ENCODE measurements at regions not wholly inside any gene's neighbourhood (a gene's known extent, or its start where the extent isn't known, plus 50 kb on each side); places are given as distances from the start of the nearest gene placed in this dataset.
A peak's percentile ranks its signal among the peaks of the same experiment; 100 is the strongest.

- H3K27ac ChIP-seq = no peak overlapping the region
- DNase-seq = peak; percentile 13 to 35
- intact Hi-C loops (cut with DNase I) = no loop called here
- peaks cover 0 to 9% of the 10 kb centered on the region in 2 donors for H3K4me1 ChIP-seq
- no peak overlapping the region for H3K4me3 ChIP-seq (replicated peaks in 1 of 3)
- WGBS, 2 donors = 26 to 47% methylated on average over 4 of the region's 4 CpGs
- TF ChIP-seq CTCF (IDR thresholded peaks at IDR 0.05) (no peak), POLR2A (IDR thresholded peaks at IDR 0.05) (no peak)
- H3K36me3 ChIP-seq = no peaks in the 10 kb centered on the region
- no peaks in the 10 kb centered on the region for H3K9me3 ChIP-seq
- no peaks in the 10 kb centered on the region for H3K27me3 ChIP-seq
Observed at GRCh38 chr18:56043641-56044061, 455.7 kb upstream of the TCF4 start.

- intact Hi-C loops (cut with DNase I) = no loop called here
- 86 to 90% methylated on average over 2 of the region's 2 CpGs for WGBS, 2 donors
Observed at GRCh38 chr18:56042915-56043536, 455.0 kb upstream of the TCF4 start.

GRCh38 chr18:56038171-56039030, 450.4 kb upstream of the TCF4 start:
- H3K4me3 ChIP-seq (replicated peaks in 1 of 3) = no peak overlapping the region
- peaks cover 0 to 1% of the 10 kb centered on the region in 2 donors for H3K4me1 ChIP-seq
- 91 to 95% methylated on average over 8 of the region's 8 CpGs for WGBS, 2 donors
- intact Hi-C loops (cut with DNase I) = no loop called here
- no peaks in the 10 kb centered on the region for H3K36me3 ChIP-seq
- no peaks in the 10 kb centered on the region for H3K9me3 ChIP-seq
- TF ChIP-seq CTCF (IDR thresholded peaks at IDR 0.05) = no peak
- TF ChIP-seq POLR2A (IDR thresholded peaks at IDR 0.05) = no peak
- H3K27me3 ChIP-seq = no peaks in the 10 kb centered on the region
- H3K27ac ChIP-seq = no peak overlapping the region
- DNase-seq = no peak

More at GRCh38 chr18:56042915-56043536, 455.0 kb upstream of the TCF4 start:
- Histone ChIP-seq H3K36me3 (no peaks in the 10 kb centered on the region), H3K27ac (no peak overlapping the region), H3K27me3 (no peaks in the 10 kb centered on the region), H3K4me1 (peaks cover 0 to 9% of the 10 kb centered on the region in 2 donors), H3K9me3 (no peaks in the 10 kb centered on the region), H3K4me3 (replicated peaks in 1 of 3) (no peak overlapping the region)
- DNase-seq = no peak
- TF ChIP-seq CTCF (IDR thresholded peaks at IDR 0.05) = no peak
- TF ChIP-seq POLR2A (IDR thresholded peaks at IDR 0.05) = no peak

- no peaks in the 10 kb centered on the region for H3K27me3 ChIP-seq
- WGBS, 2 donors = 79 to 81% methylated on average over 2 of the region's 2 CpGs
- TF ChIP-seq CTCF (IDR thresholded peaks at IDR 0.05) (no peak), POLR2A (IDR thresholded peaks at IDR 0.05) (no peak)
- no peaks in the 10 kb centered on the region for H3K4me1 ChIP-seq
- H3K36me3 ChIP-seq = no peaks in the 10 kb centered on the region
- intact Hi-C loops (cut with DNase I) = no loop called here
- no peak overlapping the region for H3K27ac ChIP-seq
- H3K4me3 ChIP-seq (replicated peaks in 1 of 3) = no peak overlapping the region
- DNase-seq = no peak
- no peaks in the 10 kb centered on the region for H3K9me3 ChIP-seq
Observed at GRCh38 chr18:56036741-56037140, 448.7 kb upstream of the TCF4 start.

- Histone ChIP-seq H3K27ac (no peak overlapping the region), H3K4me1 (no peaks in the 10 kb centered on the region), H3K4me3 (replicated peaks in 1 of 3) (no peak overlapping the region), H3K36me3 (no peaks in the 10 kb centered on the region), H3K27me3 (no peaks in the 10 kb centered on the region), H3K9me3 (no peaks in the 10 kb centered on the region)
- WGBS, 2 donors = 94 to 97% methylated on average over 3 of the region's 3 CpGs
- TF ChIP-seq POLR2A (IDR thresholded peaks at IDR 0.05) (no peak), CTCF (IDR thresholded peaks at IDR 0.05) (no peak)
- DNase-seq = no peak
- intact Hi-C loops (cut with DNase I) = no loop called here
Observed at GRCh38 chr18:56035546-56035945, 447.6 kb upstream of the TCF4 start.
